ENCODE measurements at regions not wholly inside any gene's neighbourhood (a gene's known extent, or its start where the extent isn't known, plus 50 kb on each side); places are given as distances from the start of the nearest gene placed in this dataset.

DNA sequence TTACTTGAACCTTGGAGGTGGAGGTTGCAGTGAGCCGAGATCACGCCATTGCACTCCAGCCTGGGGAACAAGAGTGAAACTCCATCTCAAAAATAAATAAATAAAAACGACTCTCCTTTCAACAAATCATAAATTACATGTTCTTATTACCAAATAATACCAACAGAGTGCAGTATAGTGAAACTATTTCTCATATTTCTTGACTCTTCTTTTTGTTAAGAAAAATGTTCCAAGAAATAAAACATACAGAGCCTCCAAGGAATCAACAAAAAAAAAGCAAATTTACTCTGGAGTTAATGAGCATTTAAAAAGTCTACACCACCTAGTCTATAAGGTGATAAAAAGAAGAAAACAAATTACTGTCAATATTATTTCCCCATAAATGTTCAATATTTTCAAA lies 188.8 kb downstream of the KLF12 start:
- no peak for ATAC-seq (ENCODE audit: insufficient number of reproducible peaks, low FRiP score, low read depth)
- peaks cover 7 to 22% of the 10 kb centered on the region in 2 donors for H3K4me1 ChIP-seq (ENCODE audit: control insufficient read depth in 1 of 2, low read depth in 2 of 2)
- peak overlapping the region in 1 of 2 donors; percentile 16 for H3K27ac ChIP-seq

DNA sequence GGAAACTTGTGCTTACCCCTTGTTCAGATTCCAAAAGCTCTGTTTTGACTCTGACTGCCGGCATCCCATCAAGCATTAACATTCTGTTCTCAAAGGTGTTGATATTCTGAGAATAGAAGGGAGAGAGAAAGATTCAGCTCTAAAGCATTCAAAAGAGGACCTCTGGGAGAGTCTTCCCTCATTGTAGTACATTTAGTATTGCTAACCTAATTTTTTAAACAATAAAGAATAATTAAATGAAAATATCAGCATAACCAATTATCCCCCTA lies 190.3 kb downstream of the KLF12 start:
- H3K27ac ChIP-seq, result no peak overlapping the region
- no peak overlapping the region for H3K4me3 ChIP-seq
- ATAC-seq (ENCODE audit: insufficient number of reproducible peaks, low FRiP score, low read depth), result no peak
- DNase-seq (ENCODE audit: low spot score), result no peak
- no peaks in the 10 kb centered on the region for H3K36me3 ChIP-seq
- TF ChIP-seq CTCF (IDR thresholded peaks at IDR 0.05), result no peak
- no peaks in the 10 kb centered on the region for H3K27me3 ChIP-seq (replicated peaks; ENCODE audit: insufficient read depth)
- H3K9me3 ChIP-seq, result no peaks in the 10 kb centered on the region
- H3K4me1 ChIP-seq (ENCODE audit: control insufficient read depth in 1 of 2, low read depth in 2 of 2), result peaks cover 8 to 22% of the 10 kb centered on the region in 2 donors

More for the DNA sequence above, 188.8 kb downstream of the KLF12 start:
- no peaks in the 10 kb centered on the region for H3K27me3 ChIP-seq (replicated peaks; ENCODE audit: insufficient read depth)
- H3K4me3 ChIP-seq, result no peak overlapping the region
- no peaks in the 10 kb centered on the region for H3K36me3 ChIP-seq
- no peak for DNase-seq (ENCODE audit: low spot score)
- peak; percentile 12 for TF ChIP-seq CTCF (IDR thresholded peaks at IDR 0.05)
- no peaks in the 10 kb centered on the region for H3K9me3 ChIP-seq

DNA sequence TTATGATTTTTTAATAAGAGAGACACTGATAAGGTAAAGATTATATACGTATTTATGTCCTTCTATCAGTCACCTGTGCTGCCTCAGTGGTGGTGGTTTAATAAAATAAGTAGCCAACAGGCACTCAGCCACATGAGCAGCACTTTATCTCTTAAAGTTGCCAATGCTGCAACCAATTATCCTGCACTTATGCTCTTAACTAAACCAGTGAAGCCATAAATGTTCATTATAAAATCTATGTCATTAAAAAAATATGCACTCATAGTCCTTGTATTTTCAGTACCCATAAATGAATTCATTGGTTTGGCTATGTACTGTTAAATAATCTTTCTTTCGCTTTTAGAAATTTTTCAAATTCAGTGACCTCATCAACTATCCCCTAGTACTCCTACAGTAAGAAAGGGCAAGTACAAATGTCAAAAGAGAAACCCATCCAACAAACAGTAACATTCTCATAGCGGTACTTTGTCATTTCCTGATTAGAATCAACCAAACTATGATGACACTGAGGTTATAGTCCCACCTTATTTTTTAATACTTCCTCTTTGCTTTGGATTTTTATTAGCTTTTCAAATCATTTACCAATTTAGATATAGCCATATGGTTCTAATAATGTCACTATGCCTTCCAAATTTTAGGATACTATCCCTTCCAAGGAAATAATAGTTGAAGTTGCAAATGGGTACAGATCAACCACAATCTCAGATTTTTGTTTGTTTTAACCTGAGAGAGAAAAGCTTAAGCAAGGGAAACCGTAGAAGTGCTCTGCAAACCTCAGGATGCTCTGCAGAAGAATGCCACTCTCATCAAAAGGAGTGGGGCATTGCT lies 190.9 kb downstream of the KLF12 start:
- TF ChIP-seq CTCF (IDR thresholded peaks at IDR 0.05), result no peak
- DNase-seq (ENCODE audit: low spot score) (no peak), ATAC-seq (ENCODE audit: insufficient number of reproducible peaks, low FRiP score, low read depth) (no peak)
- H3K27ac ChIP-seq, result no peak overlapping the region
- no peaks in the 10 kb centered on the region for H3K27me3 ChIP-seq (replicated peaks; ENCODE audit: insufficient read depth)
- H3K4me3 ChIP-seq, result no peak overlapping the region
- no peaks in the 10 kb centered on the region for H3K9me3 ChIP-seq
- H3K4me1 ChIP-seq (ENCODE audit: control insufficient read depth in 1 of 2, low read depth in 2 of 2), result peaks cover 12 to 22% of the 10 kb centered on the region in 2 donors
- no peaks in the 10 kb centered on the region for H3K36me3 ChIP-seq

DNA sequence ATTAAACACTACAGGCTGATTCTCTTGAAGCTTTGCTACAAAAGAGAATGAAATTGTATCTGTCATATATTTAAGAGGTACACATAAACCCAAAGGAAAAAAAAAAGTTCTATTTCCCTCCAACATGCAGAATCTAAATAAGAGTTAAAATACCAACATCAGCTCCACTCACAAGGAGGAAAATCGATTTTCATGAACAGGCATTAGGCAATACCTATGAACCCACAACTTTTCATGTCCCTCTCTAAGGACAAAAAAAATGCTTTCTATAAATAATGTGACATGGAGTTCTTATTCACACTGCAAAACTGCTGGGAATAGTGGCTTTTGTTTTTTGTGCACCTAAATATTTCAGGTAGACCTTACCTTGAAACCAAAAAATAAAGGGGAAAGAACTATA lies 192.5 kb downstream of the KLF12 start:
- DNase-seq (ENCODE audit: low spot score), result no peak
- Histone ChIP-seq H3K36me3 (no peaks in the 10 kb centered on the region), H3K27ac (no peak overlapping the region), H3K4me3 (no peak overlapping the region), H3K9me3 (no peaks in the 10 kb centered on the region), H3K4me1 (ENCODE audit: control insufficient read depth in 1 of 2, low read depth in 2 of 2) (peaks cover 12 to 22% of the 10 kb centered on the region in 2 donors), H3K27me3 (replicated peaks; ENCODE audit: insufficient read depth) (no peaks in the 10 kb centered on the region)
- TF ChIP-seq CTCF (IDR thresholded peaks at IDR 0.05), result no peak
- no peak for ATAC-seq (ENCODE audit: insufficient number of reproducible peaks, low FRiP score, low read depth)

GRCh38 chr13:73940098-73940497 lies 194.1 kb downstream of the KLF12 start:
- DNase-seq (ENCODE audit: low spot score) (no peak), ATAC-seq (ENCODE audit: insufficient number of reproducible peaks, low FRiP score, low read depth) (no peak)
- no peak for TF ChIP-seq CTCF (IDR thresholded peaks at IDR 0.05)
- H3K4me1 ChIP-seq (ENCODE audit: control insufficient read depth in 1 of 2, low read depth in 2 of 2), result peaks cover 5 to 10% of the 10 kb centered on the region in 2 donors
- no peaks in the 10 kb centered on the region for H3K36me3 ChIP-seq
- H3K4me3 ChIP-seq, result no peak overlapping the region
- no peak overlapping the region for H3K27ac ChIP-seq
- no peaks in the 10 kb centered on the region for H3K9me3 ChIP-seq
- H3K27me3 ChIP-seq (replicated peaks; ENCODE audit: insufficient read depth), result no peaks in the 10 kb centered on the region
